ENCODE measurements at regions not wholly inside any gene's neighbourhood (a gene's known extent, or its start where the extent isn't known, plus 50 kb on each side); places are given as distances from the start of the nearest gene placed in this dataset.

DNA sequence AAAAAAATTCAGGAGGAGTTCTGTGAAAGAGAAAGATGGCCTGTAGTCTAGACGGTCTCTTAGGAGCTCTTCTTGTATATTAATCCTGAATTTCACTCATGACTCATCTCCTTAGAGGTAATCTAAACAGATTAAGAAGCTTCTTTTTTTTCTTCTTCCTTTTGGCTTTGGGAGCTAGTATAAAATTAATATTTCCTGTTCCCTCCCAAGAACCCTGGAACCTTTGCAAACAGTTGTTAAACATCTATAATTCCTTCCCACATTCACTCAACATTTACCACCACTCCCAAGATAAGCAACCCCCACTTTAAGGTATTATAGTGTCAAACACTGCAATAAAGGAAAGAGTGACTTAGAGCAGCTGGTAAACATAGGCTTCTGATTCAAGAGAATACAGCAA is 146.4 kb upstream of the EDNRA start:
- TF ChIP-seq, protein P1, sequence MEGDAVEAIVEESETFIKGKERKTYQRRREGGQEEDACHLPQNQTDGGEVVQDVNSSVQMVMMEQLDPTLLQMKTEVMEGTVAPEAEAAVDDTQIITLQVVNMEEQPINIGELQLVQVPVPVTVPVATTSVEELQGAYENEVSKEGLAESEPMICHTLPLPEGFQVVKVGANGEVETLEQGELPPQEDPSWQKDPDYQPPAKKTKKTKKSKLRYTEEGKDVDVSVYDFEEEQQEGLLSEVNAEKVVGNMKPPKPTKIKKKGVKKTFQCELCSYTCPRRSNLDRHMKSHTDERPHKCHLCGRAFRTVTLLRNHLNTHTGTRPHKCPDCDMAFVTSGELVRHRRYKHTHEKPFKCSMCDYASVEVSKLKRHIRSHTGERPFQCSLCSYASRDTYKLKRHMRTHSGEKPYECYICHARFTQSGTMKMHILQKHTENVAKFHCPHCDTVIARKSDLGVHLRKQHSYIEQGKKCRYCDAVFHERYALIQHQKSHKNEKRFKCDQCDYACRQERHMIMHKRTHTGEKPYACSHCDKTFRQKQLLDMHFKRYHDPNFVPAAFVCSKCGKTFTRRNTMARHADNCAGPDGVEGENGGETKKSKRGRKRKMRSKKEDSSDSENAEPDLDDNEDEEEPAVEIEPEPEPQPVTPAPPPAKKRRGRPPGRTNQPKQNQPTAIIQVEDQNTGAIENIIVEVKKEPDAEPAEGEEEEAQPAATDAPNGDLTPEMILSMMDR (IDR thresholded peaks at IDR 0.05), result no peak
- TF ChIP-seq EP300 (IDR thresholded peaks at IDR 0.05) (no peak), POLR2A (IDR thresholded peaks at IDR 0.05) (no peak)

Measured in tibial nerve (tissue), 4 donors.